ENCODE measurements at regions not wholly inside any gene's neighbourhood (a gene's known extent, or its start where the extent isn't known, plus 50 kb on each side); places are given as distances from the start of the nearest gene placed in this dataset.
"Not testable (repeated sequence)": the region's sequence is repeated elsewhere in the genome, so short reads cannot be mapped to it uniquely, and the experiment has no call there.

- DNase-seq: no peak
Observed at GRCh38 chr12:128111951-128112350, 155.0 kb upstream of the TMEM132C start.

DNA sequence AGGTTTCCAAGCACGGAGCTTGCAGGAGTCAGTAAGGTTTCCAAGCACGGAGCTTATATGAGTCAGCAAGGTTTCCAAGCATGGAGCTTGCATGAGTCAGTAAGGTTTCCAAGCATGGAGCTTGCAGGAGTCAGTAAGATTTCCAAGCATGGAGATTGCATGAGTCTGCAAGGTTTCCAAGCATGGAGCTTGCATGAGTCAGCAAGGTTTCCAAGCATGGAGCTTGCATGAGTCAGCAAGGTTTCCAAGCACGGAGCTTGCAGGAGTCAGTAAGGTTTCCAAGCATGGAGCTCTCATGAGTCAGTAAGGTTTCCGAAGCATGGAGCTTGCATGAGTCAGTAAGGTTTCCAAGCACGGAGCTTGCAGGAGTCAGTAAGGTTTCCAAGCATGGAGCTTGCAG lies 153.7 kb upstream of the TMEM132C start:
- DNase-seq: not testable (repeated sequence)

DNA sequence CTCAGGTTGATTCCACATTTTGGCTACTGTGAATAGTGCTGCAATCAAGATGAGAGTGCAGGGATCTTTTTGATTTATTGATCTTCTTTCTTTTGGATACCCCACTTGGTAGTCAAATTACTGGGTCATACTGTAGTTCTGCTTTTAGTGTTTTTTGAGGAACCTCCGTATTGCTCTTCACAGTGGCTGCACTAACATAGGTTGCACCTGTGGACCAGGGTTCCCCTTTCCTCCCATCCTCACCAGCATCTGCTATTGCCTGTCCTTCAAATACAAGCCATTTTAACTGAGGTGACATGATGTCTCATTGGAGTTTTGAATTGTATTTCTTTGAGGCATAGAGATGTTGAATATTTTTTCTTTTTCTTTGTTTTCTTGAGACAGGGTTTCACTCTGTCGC lies 152.5 kb upstream of the TMEM132C start:
- no peak for DNase-seq

- no peak for DNase-seq
Observed at GRCh38 chr12:128116537-128116936, 150.4 kb upstream of the TMEM132C start.

DNA sequence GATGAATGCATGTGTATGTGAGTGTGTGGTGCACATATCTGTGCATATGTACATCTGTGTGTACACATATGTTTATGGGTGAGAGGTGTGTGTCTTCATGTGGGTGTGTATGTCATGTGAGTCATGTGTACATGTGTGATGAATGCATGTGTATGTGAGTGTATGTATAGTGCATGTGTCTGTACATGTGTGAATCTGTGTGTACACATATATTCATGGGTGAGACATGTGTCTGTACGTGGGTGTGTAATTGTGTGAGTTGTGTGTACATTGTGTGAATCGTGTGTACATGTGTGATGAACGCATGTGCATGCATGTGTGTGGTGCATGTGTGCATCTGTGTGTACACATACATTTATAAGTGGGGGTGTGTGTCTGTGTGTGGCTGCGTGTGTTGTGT lies 146.9 kb upstream of the TMEM132C start:
- no peak for DNase-seq

DNA sequence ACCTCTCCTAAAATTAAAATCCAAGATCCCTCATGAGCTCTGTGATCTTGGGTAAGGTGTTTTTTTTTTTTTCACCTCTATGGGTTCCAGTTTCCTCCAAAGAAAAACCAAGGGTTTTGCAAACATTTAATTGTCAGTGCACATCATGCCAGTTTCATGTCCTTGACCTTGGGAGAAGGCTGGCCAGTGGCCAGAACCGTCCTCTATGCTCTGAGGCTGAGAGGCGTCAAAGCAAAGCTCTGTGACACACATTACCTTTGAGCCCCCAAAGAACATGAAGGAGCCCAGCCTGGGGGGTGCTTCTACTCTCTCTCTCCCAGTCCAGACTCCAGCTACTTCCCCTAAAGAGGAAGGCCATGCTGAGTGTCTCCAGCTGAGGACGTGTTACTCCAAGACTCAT lies 145.5 kb upstream of the TMEM132C start:
- no peak for DNase-seq

DNA sequence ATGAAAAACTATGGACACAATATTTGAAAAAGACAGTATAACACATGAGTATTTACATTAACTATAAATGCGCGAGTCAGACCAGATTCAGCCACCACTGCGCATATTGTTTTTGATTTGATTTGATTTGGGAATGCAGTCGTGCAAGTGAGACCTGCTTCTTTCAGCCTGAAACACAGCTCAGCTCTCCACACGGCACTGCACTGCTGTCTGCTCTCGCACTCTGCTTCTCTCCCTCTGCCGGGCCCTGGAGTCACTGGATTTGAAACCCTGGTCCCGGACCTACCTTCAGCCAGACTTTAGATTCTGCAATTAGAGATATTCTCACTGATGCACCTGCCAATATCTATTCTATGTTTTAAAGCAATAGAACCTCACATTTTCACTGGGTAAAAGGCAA lies 143.9 kb upstream of the TMEM132C start:
- DNase-seq: no peak

- no peak for DNase-seq
Observed at GRCh38 chr12:128131955-128132354, 135.0 kb upstream of the TMEM132C start.

DNA sequence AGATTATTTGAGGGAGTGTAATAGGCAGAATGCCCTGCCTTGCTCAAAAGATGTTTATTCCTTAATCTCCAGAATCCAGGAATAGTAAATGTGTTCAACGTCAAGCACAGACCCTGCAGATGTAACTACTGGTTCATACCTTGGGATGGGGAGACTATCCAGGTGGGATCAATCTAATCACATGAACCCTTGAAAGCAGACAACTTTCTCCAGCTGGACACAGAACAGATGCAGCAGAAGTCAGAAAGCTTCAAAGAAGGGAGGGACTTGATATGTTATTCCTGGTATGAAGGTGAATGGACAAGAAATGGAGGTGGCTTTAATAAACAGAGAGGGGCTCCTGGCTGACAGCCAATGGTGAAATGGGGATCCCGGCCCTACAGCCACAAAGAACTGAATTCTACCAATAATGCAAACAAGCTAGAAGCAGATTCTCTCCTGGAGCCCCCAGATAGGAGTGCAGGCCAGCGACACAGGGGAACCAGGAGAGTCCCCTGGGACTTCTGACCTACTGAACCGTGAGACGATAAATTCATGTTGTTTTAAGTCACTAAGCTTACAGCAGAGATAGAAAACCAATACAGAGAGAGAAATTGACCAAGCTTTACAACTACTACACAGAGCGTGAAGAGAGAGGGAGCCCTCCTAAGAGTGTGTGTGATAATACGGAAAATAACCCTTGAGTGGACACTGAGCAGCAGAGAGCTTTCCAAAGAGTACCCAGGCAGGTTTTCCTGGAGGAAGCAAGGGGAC lies 133.5 kb upstream of the TMEM132C start:
- DNase-seq: no peak

- DNase-seq: no peak
Observed at GRCh38 chr12:128137140-128137539, 129.8 kb upstream of the TMEM132C start.

- no peak for DNase-seq
Observed at GRCh38 chr12:128138125-128138524, 128.8 kb upstream of the TMEM132C start.

DNA sequence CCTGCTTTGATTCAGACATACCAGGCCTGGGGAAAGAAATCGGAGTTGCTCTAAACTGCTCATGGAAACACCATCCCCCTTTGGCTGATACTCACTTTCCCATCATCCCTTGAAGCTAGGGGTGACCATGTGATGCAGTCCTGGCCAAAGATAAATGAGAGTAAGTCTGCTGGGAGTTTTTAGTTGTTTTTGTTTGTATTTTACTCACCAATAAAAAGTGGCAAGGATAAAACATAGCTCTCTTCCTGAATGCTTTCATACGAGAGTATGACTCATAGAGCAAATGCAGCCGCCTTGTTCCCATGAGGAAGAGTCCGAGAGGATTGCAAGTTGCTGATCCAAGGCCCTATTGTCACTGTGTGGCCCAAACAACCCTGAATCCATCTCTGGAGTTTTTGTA lies 126.4 kb upstream of the TMEM132C start:
- DNase-seq: no peak

- no peak for DNase-seq
Observed at GRCh38 chr12:128150961-128151360, 116.0 kb upstream of the TMEM132C start.

DNA sequence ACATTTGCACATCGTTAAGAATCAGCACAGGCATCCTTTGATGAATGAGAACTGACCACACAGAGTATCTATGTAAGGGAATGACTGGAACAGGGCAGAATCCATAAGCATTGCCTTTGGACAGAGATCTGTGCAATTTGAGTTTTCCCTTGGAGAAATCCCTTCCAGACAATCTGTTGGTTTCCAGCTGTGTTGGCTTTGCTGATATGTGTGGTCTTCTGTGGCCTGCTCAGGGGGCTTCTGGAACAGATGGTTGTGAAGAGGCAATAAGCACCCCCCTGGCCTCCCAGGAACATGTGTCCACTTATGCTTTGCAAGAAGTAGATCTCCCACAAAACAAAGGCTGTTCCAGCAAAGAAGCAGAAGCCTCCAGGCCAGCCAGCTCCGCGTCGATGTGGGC lies 111.4 kb upstream of the TMEM132C start:
- no peak for DNase-seq

- DNase-seq: no peak
Observed at GRCh38 chr12:128163086-128163485, 103.9 kb upstream of the TMEM132C start.

- no peak for DNase-seq
Observed at GRCh38 chr12:128164533-128164932, 102.4 kb upstream of the TMEM132C start.

DNA sequence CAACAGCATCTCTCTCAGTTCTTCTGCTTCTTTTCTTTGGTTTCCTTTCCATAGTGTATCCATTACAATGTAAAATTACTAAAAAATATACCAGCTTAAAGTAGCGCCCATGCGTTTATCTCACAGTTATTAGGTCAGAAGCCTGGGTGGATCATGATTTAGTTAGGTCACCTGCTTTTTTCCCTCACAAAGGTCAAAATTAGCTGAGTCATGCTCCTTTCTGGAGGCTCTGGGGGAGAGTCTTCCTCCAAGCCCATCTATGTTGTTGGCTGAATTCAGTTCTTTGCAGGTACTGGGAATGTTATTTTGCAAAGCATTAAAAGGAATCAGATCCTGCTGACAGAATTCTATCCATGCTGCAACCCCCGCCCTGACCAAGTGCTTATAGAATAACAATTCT lies 101.6 kb upstream of the TMEM132C start:
- no peak for DNase-seq

DNA sequence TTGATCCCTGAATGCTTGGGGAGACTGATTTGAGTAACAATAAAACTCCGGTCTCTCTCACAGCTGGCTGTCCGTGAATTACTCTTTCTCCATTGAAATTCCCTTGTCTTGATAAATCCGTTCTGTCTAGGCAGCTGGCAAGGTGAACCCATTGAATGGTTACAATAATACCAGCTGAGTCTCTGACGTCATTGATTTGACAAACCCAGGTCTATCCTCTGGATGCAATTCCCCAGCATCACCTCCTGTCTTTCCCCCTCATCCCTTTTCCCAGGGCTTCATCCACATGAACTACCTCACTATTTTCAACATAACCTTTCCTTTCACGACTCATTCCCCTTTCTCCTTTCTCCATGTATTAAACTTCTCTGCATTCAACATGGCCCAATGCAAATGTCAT lies 98.7 kb upstream of the TMEM132C start:
- no peak for DNase-seq

GRCh38 chr12:128170181-128170580 lies 96.8 kb upstream of the TMEM132C start:
- no peak for DNase-seq

DNA sequence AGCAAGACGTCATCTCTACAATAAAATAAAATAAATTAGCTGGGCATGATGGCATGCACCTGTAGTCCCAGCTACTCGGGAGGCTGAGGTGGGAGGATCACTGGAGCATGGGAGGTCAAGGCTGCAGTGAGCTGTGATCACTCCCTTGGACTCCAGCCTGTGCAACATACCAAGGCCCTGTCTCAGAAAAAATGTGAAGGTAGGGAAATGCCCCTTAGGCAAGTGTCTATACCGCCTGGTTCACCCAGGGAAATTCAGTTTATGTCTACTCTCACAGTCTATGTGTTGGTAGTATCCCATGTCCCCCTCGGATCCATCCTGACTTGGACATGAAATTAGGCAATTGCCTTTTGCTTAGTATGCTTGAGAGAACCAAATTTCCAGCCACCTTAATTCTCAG lies 88.4 kb upstream of the TMEM132C start:
- DNase-seq: no peak

GRCh38 chr12:128178966-128179365 lies 88.0 kb upstream of the TMEM132C start:
- DNase-seq: no peak

DNA sequence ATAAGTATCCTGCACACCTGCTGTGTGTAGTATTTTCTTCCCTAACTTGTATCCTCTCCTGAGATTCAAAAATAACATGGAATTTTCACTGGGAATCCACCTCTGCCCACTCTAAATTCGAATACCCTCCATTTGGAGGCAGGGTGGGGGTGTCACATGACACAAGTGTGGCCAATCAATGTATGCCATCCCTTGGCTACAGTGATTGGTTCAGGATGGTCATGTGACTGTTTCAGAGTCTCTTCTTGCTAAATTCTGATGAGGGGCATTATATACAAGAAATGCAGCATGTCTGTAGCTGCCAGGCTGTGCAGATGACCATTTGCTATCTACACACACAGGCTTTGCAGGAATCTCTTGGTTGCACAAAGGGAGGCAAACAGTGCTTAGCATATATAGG lies 86.8 kb upstream of the TMEM132C start:
- no peak for DNase-seq

DNA sequence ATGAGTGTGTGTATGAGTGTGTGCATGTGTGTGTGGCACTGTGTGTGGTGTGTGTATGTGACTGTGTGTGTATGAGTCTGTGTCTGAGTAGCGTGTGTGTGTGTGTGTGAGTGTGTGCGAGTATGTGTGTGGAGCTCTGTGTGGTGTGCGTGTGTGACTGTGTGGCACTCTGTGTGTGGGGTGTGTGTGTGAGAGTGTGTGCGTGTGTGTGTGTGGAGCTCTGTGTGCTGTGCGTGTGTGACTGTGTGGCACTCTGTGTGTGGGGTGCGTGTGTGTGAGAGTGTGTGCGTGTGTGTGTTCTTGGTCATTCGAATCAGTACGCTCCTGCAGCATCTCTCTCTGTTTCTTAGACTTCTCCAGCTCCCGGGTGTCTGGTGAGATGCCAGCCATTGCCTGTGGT lies 76.9 kb upstream of the TMEM132C start:
- no peak for DNase-seq

DNA sequence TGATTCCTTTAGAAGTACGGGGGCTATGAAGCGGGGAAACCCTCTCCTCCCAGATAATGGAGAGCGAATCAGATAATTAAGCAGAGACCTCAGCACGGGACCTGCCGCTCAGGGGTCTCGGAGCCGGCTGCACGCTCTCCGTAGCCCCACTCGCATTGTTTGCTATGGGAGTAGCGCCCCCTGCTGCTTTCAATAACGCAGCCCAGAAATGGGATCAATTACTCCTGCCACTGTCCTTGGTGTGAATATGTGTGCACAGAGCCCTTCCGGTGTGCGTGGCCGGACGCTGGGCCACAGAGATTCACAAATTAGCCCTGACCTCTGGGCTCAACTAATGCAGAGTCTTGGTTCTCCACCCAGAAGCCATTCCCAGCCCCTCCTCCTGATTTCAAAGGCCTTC lies 76.4 kb upstream of the TMEM132C start:
- DNase-seq: no peak

GRCh38 chr12:128191380-128191779 lies 75.6 kb upstream of the TMEM132C start:
- DNase-seq: no peak

Measured in CD4-positive, alpha-beta T cell treated with Interleukin-4 for 4 hours (primary cell).